GM20000 (cell line): ENCODE measurements at regions not wholly inside any gene's neighbourhood (a gene's known extent, or its start where the extent isn't known, plus 50 kb on each side); places are given as distances from the start of the nearest gene placed in this dataset.
"Not testable (repeated sequence)": the region's sequence is repeated elsewhere in the genome, so short reads cannot be mapped to it uniquely, and the experiment has no call there.

Experiments used
- DNase-seq: peaks from one replicate; pipeline ENCODE4 v3.0.0; 2012; ENCODE audit warnings: low spot score
- TF ChIP-seq, protein P1 (sequence below): IDR thresholded peaks from 2 replicates; pipeline ENCODE4 v1.5.1; 2012; ENCODE audit warnings: mild to moderate bottlenecking, control low read depth; ENCODE audit errors: extremely low read depth, missing control alignments

GRCh38 chr11:41714101-41714500, 254.6 kb upstream of the LRRC4C start:
- TF ChIP-seq, protein P1, sequence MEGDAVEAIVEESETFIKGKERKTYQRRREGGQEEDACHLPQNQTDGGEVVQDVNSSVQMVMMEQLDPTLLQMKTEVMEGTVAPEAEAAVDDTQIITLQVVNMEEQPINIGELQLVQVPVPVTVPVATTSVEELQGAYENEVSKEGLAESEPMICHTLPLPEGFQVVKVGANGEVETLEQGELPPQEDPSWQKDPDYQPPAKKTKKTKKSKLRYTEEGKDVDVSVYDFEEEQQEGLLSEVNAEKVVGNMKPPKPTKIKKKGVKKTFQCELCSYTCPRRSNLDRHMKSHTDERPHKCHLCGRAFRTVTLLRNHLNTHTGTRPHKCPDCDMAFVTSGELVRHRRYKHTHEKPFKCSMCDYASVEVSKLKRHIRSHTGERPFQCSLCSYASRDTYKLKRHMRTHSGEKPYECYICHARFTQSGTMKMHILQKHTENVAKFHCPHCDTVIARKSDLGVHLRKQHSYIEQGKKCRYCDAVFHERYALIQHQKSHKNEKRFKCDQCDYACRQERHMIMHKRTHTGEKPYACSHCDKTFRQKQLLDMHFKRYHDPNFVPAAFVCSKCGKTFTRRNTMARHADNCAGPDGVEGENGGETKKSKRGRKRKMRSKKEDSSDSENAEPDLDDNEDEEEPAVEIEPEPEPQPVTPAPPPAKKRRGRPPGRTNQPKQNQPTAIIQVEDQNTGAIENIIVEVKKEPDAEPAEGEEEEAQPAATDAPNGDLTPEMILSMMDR = no peak
- no peak for DNase-seq

DNA sequence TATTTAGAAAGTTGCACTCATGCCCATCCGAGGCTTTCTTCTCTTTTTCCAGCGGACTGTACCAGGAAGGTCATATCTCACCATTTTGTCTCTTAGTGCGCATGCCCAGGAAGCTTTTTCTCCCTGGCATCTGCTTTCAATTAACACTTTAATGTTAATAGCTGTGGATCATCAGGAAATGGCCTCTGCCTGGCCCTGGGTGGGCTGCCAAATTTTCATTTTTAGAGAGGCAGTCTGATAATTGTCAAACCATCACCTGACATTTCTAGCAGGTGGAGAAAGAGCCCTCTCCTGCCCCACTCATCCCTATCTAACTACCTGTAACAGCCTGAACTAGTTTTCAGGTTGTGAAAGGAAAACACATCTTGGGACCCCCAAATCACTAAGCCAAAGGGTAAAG, 257.4 kb upstream of the LRRC4C start:
- TF ChIP-seq, protein P1 = no peak
- no peak for DNase-seq

DNA sequence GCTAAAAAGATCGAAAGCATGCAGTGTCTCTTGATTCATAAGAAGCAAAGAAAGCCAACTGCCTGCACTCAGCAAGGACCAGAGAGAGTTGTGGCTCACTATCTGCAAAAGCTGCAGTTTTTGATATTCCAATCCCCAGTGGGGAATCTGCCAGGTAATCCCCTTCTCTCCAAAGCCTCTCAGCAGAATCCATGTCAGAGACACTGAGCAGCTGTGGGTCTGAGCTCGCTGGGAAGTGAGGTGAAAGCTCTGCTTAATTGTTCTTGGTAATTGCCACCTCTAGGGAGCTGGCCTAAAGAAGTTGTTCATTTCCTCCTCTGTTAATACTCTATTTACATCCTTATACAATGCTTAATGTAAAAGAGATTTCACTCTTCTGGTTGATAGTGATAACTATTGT, 261.3 kb upstream of the LRRC4C start:
- TF ChIP-seq, protein P1 = no peak
- no peak for DNase-seq

GRCh38 chr11:41728161-41728560, 268.7 kb upstream of the LRRC4C start:
- not testable (repeated sequence) for DNase-seq

- TF ChIP-seq, protein P1 = no peak
- no peak for DNase-seq
These were observed 315.8 kb upstream of the LRRC4C start for GRCh38 chr11:41775296-41775695.

DNA sequence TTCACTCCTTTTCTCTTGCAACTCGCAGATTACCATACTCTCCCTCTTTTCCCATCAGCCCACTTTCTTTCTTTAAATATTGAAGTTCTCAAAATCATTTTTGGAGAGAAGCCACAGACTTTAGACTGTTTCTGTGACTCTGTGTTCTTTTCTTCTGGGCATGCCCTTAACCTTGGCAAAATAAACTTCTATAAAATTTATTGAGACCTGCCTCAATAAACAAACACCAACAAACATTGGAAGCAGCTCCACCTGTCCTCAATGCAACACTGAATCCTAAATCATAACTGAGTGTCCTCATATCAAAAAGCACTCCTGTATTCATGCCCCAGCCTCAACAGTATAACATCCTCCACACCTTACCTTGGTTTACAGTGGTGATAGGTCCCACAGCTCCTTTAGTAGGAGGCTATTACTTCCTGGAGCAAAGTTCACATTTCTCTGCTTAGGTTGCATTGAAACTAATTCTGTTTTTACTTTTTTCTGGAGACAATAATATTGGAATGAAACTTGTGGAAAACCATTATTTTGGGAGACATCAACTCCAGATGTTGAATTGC, 320.0 kb upstream of the LRRC4C start:
- TF ChIP-seq, protein P1 = no peak
- no peak for DNase-seq

DNA sequence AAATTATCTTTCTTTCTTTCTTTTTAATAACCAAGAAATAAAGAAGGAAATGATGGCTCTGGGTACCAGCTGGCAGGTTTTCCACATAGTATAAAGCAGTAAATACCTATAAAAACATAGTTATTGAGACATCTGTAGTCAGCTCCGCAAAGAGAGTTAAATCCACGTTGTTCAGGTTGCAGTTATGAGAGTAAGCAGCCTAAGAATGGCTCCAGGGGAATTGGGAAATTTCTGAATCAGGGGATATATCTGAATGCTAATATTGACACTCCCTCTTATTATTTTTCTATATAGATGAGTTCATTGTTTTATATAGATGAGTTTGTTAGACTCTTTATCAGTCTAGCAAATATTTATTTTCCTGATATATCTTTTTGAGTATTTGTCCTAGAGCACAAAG, 322.0 kb upstream of the LRRC4C start:
- TF ChIP-seq, protein P1 = no peak
- no peak for DNase-seq

GRCh38 chr11:41784513-41785335, 325.3 kb upstream of the LRRC4C start:
- DNase-seq = no peak
- TF ChIP-seq, protein P1 = no peak
